IMR-90 (cell line): ENCODE measurements at regions not wholly inside any gene's neighbourhood (a gene's known extent, or its start where the extent isn't known, plus 50 kb on each side); places are given as distances from the start of the nearest gene placed in this dataset.
"Not testable (repeated sequence)": the region's sequence is repeated elsewhere in the genome, so short reads cannot be mapped to it uniquely, and the experiment has no call there.

Source experiments
- ATAC-seq: fragments of 200-7000 bp; cut with Tn5 transposase; 2 replicates; pipeline ENCODE4 v1.9.1; 2020; ENCODE audit warnings: low read depth, mild to moderate bottlenecking, moderate library complexity
- BruUV-seq: library from RNA; stranded (reverse); fragments of 400-500 nt; replicated peaks from 2 replicates; lab custom pipeline; 2021; lab: Mats Ljungman, UMichigan
- CTCF ChIA-PET: fragments of 300-600 bp; formaldehyde crosslinking; extraction: SDS; loops from one replicate; lab custom pipeline; 2021; ENCODE audit warnings: antibody characterized with exemption; lab: Yijun Ruan, JAX
- POLR2A ChIA-PET: fragments of 300-600 bp; sonication (Branson Sonifier 250); formaldehyde crosslinking; loops from one replicate; lab custom pipeline; 2022; ENCODE audit warnings: antibody characterized with exemption; ENCODE audit not compliant: unreplicated experiment; lab: Charles Lee
- DNase-seq: peaks from one replicate; pipeline ENCODE4 v3.0.0; 2013
- H2AFZ ChIP-seq: replicated peaks from 2 replicates; pipeline ENCODE3; 2013; ENCODE audit warnings: low read length, mild to moderate bottlenecking; ENCODE audit not compliant: poor library complexity
- H2AK5ac ChIP-seq: 2 replicates; pipeline ENCODE4 v1.6.1; 2013; ENCODE audit warnings: low read depth, low read length, inconsistent platforms
- H2AK9ac ChIP-seq: replicated peaks from 2 replicates; pipeline ENCODE3; 2013; ENCODE audit warnings: mild to moderate bottlenecking, low read depth, low read length, moderate library complexity; ENCODE audit not compliant: poor library complexity
- H2BK120ac ChIP-seq: 2 replicates; pipeline ENCODE4 v1.6.1; 2013; ENCODE audit warnings: low read depth, low read length, inconsistent platforms
- H2BK15ac ChIP-seq: 3 replicates; pipeline ENCODE4 v1.6.1; 2013; ENCODE audit warnings: low read depth, low read length, inconsistent platforms
- H2BK20ac ChIP-seq: 2 replicates; pipeline ENCODE4 v1.6.1; 2013; ENCODE audit warnings: low read depth, mild to moderate bottlenecking, inconsistent platforms, low read length, moderate library complexity
- H2BK5ac ChIP-seq: 2 replicates; pipeline ENCODE4 v1.6.1; 2013; ENCODE audit warnings: mild to moderate bottlenecking, low read depth, low read length, inconsistent platforms; ENCODE audit not compliant: poor library complexity, severe bottlenecking
- H3K14ac ChIP-seq: replicated peaks from 2 replicates; pipeline ENCODE4 v1.6.1; 2013; ENCODE audit warnings: low read depth, low read length, inconsistent platforms
- H3K18ac ChIP-seq: 2 replicates; pipeline ENCODE4 v1.6.1; 2013; ENCODE audit warnings: low read depth, low read length, control low read depth
- H3K23ac ChIP-seq: 2 replicates; pipeline ENCODE4 v1.6.1; 2013; ENCODE audit warnings: low read depth, low read length, inconsistent platforms
- H3K27ac ChIP-seq: 2 replicates; pipeline ENCODE4 v1.5.1; 2013; ENCODE audit warnings: mild to moderate bottlenecking, control low read depth, low read length; ENCODE audit not compliant: insufficient read depth
- H3K27me3 ChIP-seq: 2 replicates; pipeline ENCODE4 v1.6.1; 2013; ENCODE audit warnings: low read length; ENCODE audit not compliant: control insufficient read depth, insufficient read depth
- H3K36me3 ChIP-seq: 2 replicates; pipeline ENCODE4 v1.6.1; 2013; ENCODE audit warnings: low read length, mixed read lengths; ENCODE audit not compliant: control insufficient read depth, insufficient read depth
- H3K4ac ChIP-seq: 2 replicates; pipeline ENCODE4 v1.6.1; 2013; ENCODE audit warnings: low read depth, low read length, inconsistent platforms
- H3K4me1 ChIP-seq: 2 replicates; pipeline ENCODE4 v1.6.1; 2013; ENCODE audit warnings: low read length, mixed read lengths; ENCODE audit not compliant: control insufficient read depth, insufficient read depth
- H3K4me2 ChIP-seq: 2 replicates; pipeline ENCODE4 v1.6.1; 2013; ENCODE audit warnings: low read depth, mild to moderate bottlenecking, control low read depth, low read length, moderate library complexity
- H3K4me3 ChIP-seq: 2 replicates; pipeline ENCODE4 v1.5.1; 2013; ENCODE audit warnings: low read depth, mild to moderate bottlenecking, control low read depth, low read length, moderate library complexity; ENCODE audit not compliant: insufficient read depth
- H3K56ac ChIP-seq: 2 replicates; pipeline ENCODE4 v1.6.1; 2013; ENCODE audit warnings: low read length, inconsistent platforms; ENCODE audit not compliant: insufficient read depth; ENCODE audit errors: extremely low read depth
- H3K79me1 ChIP-seq, 2 experiments: 2 replicates each; pipeline ENCODE4 v1.6.1; 2013; ENCODE audit warnings: low read length in 2 of 2, inconsistent platforms in 1 of 2, low read depth in 1 of 2
- H3K9ac ChIP-seq: 2 replicates; pipeline ENCODE4 v1.6.1; 2013; ENCODE audit warnings: low read depth, low read length, control low read depth
- H3K9me1 ChIP-seq: 2 replicates; pipeline ENCODE4 v1.6.1; 2013; ENCODE audit warnings: low read length, inconsistent platforms; ENCODE audit not compliant: insufficient read depth
- H3K9me3 ChIP-seq: 2 replicates; pipeline ENCODE4 v1.6.1; 2013; ENCODE audit warnings: low read length; ENCODE audit not compliant: control insufficient read depth, insufficient read depth
- H4K20me1 ChIP-seq: 2 replicates; pipeline ENCODE4 v1.6.1; 2013; ENCODE audit warnings: low read length, inconsistent platforms; ENCODE audit not compliant: insufficient read depth
- H4K5ac ChIP-seq: 2 replicates; pipeline ENCODE4 v1.6.1; 2013; ENCODE audit warnings: mild to moderate bottlenecking, low read depth, low read length, control low read depth
- H4K8ac ChIP-seq, 2 experiments: 2 replicates each; pipeline ENCODE4 v1.6.1; 2013; ENCODE audit warnings: low read depth in 2 of 2, low read length in 2 of 2, control low read depth in 1 of 2, inconsistent platforms in 1 of 2
- H4K91ac ChIP-seq: 2 replicates; pipeline ENCODE4 v1.6.1; 2013; ENCODE audit warnings: low read depth, low read length, inconsistent platforms; ENCODE audit not compliant: insufficient read depth
- WGBS, 2 experiments: methylation state at CpG; one replicate each; pipeline versions ENCODE4 v1.1.5 to v1.1.7; 2013; ENCODE audit warnings: missing lambda C conversion rate in 2 of 2; ENCODE audit not compliant: insufficient read length in 1 of 2; ENCODE audit errors: extremely low coverage in 2 of 2; 5-methylcytosine and 5-hydroxymethylcytosine counted together
- dilution Hi-C: fragments of 300-500 bp; cut with HindIII; formaldehyde crosslinking; loops from one replicate; pipeline ENCODE4 v1.14.3; 2018; ENCODE audit warnings: low sequenced_read_pairs; ENCODE audit not compliant: unreplicated experiment
- in situ Hi-C: fragments of 300-500 bp; cut with MboI; formaldehyde crosslinking; loops from 3 replicates; pipeline ENCODE4 v1.14.3; 2019; ENCODE audit warnings: low sequenced_read_pairs, inconsistent platforms, mixed read lengths
- intact Hi-C: fragments of 100-400 bp; cut with micrococcal nuclease; formaldehyde crosslinking; loops from 2 replicates; pipeline ENCODE4 v1.10.0; 2022

DNA sequence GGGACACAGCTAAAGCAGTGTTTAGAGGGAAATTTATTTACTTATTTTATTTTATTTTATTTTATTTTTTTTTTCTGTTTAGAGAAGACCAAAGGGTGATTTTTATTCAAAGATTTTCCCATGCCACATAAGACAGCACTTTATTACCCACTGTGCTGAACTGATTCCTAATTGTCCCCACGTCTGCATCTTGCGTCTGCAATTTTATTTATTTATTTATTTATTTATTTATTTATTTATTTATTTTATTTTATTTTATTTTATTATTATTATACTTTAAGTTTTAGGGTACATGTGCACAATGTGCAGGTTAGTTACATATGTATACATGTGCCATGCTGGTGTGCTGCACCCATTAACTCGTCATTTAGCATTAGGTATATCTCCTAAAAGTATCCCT, 269.7 kb upstream of the PKP2 start:
- H3K4me3 ChIP-seq, H4K5ac ChIP-seq, H3K27me3 ChIP-seq, H2BK15ac ChIP-seq, H3K9me3 ChIP-seq, H3K4ac ChIP-seq, H3K9ac ChIP-seq, H2BK5ac ChIP-seq, H2AFZ ChIP-seq, H2AK9ac ChIP-seq, POLR2A ChIA-PET, H2BK120ac ChIP-seq, H4K91ac ChIP-seq, dilution Hi-C loops, H3K79me1 ChIP-seq, H3K36me3 ChIP-seq, H2AK5ac ChIP-seq, H3K27ac ChIP-seq, BruUV-seq, intact Hi-C loops, H3K18ac ChIP-seq, H3K14ac ChIP-seq, H4K8ac ChIP-seq, H3K9me1 ChIP-seq, DNase-seq, H3K4me2 ChIP-seq, H2BK20ac ChIP-seq, H3K56ac ChIP-seq, ATAC-seq, CTCF ChIA-PET, H3K23ac ChIP-seq, H3K4me1 ChIP-seq, in situ Hi-C loops, H4K20me1 ChIP-seq: not testable (repeated sequence)
- WGBS, 2 experiments: no CpG with 5 or more reads among the region's 3 CpGs
